Ovary (tissue), 7 donors: ENCODE measurements at regions not wholly inside any gene's neighbourhood (a gene's known extent, or its start where the extent isn't known, plus 50 kb on each side); places are given as distances from the start of the nearest gene placed in this dataset.

Source experiments
- DNase-seq, 5 donors: peaks; one replicate each; pipeline ENCODE4 v3.0.0-alpha.2; 2019 to 2020
- H3K27ac ChIP-seq, 2 donors: fragments of 200-600 bp; one replicate each; pipeline versions ENCODE4 v1.5.1 to v1.8.0; 2019 to 2022
- H3K27me3 ChIP-seq: fragments of 200-600 bp; one replicate; pipeline ENCODE4 v1.8.0; 2022
- H3K36me3 ChIP-seq: fragments of 200-600 bp; sonication (generic); one replicate; pipeline ENCODE4 v1.5.1; 2019
- H3K4me1 ChIP-seq: one replicate; pipeline ENCODE4 v1.8.1; 2013; ENCODE audit warnings: mild to moderate bottlenecking, moderate library complexity; ENCODE audit not compliant: insufficient read depth
- H3K4me3 ChIP-seq: fragments of 200-600 bp; sonication (generic); one replicate; pipeline ENCODE4 v1.5.1; 2017
- H3K9me3 ChIP-seq, 2 donors: fragments of 200-600 bp in 1 of 2; sonication (generic) in 1 of 2; one replicate each; pipeline versions ENCODE4 v1.5.1 to v1.8.1; 2013 to 2019; ENCODE audit warnings: mild to moderate bottlenecking in 1 of 2, moderate library complexity in 1 of 2
- EP300 ChIP-seq: sonication (generic); formaldehyde crosslinking; IDR thresholded peaks from one replicate; pipeline ENCODE4 v1.6.1; 2017; ENCODE audit warnings: antibody characterized with exemption
- POLR2A ChIP-seq: fragments of 450-650 bp; IDR thresholded peaks from one replicate; pipeline ENCODE4 v1.6.1; 2017; ENCODE audit warnings: antibody characterized with exemption, mild to moderate bottlenecking, moderate library complexity
- WGBS, 3 donors: extraction: QIAGEN DNeasy Blood & Tissue Kit in 1 of 3; methylation state at CpG; one replicate each; pipeline versions ENCODE4 v1.1.5 to v1.1.7; 2013 to 2017; 5-methylcytosine and 5-hydroxymethylcytosine counted together
- intact Hi-C, 4 donors: fragments of 100-400 bp; cut with DNase I; formaldehyde crosslinking; loops; one replicate each; pipeline versions ENCODE4 v1.11.0 to v1.15.1; 2022 to 2023
- TF ChIP-seq, protein P1 (sequence below), 3 donors: fragments of 450-650 bp in 2 of 3; fragments of 200-600 bp in 1 of 3; IDR thresholded peaks; one replicate each; pipeline versions ENCODE4 v1.5.1 to v1.8.0; 2016 to 2022; ENCODE audit warnings: antibody characterized with exemption in 3 of 3, mild to moderate bottlenecking in 1 of 3
- donor health status: DM: no; HTN: no; CAD: no; lungs with moderate emphysema.
- donor health status: DM: no; HTN: no; CAD: no.
- donor health status: Bipolar disorder and iron deficiency.
- donor health status: DM: no; HTN: no; CAD: no.
- donor health status: DM: yes; HTN: yes; CAD: no.

DNA sequence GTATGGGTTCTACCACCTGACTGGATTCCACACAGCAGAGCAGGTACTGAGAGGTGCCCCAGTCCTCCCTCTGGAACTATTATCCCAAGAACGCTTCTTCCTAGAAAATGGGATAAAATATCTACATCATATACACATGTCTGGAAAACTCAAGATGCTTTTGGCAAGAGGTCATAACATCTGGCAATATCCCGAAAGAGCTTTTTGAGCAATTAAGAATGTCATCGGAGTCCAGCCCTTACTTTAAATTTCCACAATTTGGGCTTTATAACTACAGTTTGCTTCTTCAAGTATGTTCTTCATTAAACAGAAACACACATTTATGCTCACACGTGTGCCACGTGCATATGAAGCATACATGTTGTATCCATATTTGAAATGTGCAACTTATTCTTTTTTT, 365.9 kb upstream of the THBS1 start:
- TF ChIP-seq, protein P1, sequence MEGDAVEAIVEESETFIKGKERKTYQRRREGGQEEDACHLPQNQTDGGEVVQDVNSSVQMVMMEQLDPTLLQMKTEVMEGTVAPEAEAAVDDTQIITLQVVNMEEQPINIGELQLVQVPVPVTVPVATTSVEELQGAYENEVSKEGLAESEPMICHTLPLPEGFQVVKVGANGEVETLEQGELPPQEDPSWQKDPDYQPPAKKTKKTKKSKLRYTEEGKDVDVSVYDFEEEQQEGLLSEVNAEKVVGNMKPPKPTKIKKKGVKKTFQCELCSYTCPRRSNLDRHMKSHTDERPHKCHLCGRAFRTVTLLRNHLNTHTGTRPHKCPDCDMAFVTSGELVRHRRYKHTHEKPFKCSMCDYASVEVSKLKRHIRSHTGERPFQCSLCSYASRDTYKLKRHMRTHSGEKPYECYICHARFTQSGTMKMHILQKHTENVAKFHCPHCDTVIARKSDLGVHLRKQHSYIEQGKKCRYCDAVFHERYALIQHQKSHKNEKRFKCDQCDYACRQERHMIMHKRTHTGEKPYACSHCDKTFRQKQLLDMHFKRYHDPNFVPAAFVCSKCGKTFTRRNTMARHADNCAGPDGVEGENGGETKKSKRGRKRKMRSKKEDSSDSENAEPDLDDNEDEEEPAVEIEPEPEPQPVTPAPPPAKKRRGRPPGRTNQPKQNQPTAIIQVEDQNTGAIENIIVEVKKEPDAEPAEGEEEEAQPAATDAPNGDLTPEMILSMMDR (IDR thresholded peaks at IDR 0.05), result no peak
- TF ChIP-seq POLR2A (no peak), EP300 (no peak)
- H3K4me1 ChIP-seq, result no peaks in the 10 kb centered on the region
- WGBS, 3 donors, result 84 to 93% (median 90%) methylated on average over 5 of the region's 5 CpGs
- no peak overlapping the region for H3K27ac ChIP-seq
- no peaks in the 10 kb centered on the region for H3K36me3 ChIP-seq
- intact Hi-C loops, result no loop called here
- no peaks in the 10 kb centered on the region for H3K9me3 ChIP-seq
- no peak for DNase-seq
- H3K27me3 ChIP-seq, result no peaks in the 10 kb centered on the region
- no peak overlapping the region for H3K4me3 ChIP-seq

DNA sequence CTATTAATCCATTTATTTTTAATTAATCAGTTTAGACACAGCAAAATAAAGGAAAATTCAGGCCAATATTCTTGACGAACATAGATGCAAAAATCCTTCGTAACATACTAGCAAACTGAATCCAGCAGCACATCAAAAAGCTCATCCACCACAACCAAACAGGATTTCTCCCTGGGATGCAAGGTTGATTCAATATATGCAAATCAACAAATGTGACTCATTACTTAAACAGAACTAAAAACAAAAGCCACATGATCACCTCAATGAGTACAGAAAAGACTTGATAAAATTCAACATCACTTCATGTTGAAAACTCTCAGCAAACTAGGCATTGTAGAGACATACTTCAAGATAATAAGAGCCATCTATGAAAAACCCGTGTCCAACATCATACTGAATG, 364.1 kb upstream of the THBS1 start:
- no peaks in the 10 kb centered on the region for H3K27me3 ChIP-seq
- intact Hi-C loops, result no loop called here
- no peaks in the 10 kb centered on the region for H3K4me1 ChIP-seq
- H3K36me3 ChIP-seq, result no peaks in the 10 kb centered on the region
- H3K9me3 ChIP-seq, result no peaks in the 10 kb centered on the region
- H3K4me3 ChIP-seq, result no peak overlapping the region
- no peak overlapping the region for H3K27ac ChIP-seq
- no peak for TF ChIP-seq POLR2A
- TF ChIP-seq, protein P1 (IDR thresholded peaks at IDR 0.05), result no peak
- no peak for TF ChIP-seq EP300
- 94 to 99% (median 98%) methylated on average over 3 of the region's 3 CpGs for WGBS, 3 donors
- DNase-seq, result no peak

DNA sequence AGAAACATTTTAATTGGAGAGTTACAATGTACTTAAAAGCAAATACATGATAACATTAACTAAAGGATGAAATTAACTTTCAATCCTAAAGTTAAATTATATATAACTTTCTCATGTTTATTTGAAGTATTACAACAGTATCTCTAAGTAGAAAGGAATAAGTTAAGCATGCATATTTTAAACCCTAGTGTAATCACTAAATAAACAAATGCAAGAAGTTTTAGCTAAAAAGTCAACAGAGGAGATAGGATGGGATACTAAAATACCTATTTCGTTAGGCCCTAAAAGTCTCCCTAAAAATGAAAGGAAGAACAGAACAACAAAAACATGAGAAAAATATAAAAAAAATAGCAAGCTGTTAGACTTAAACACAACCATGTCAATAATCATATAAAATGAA, 361.3 kb upstream of the THBS1 start:
- Histone ChIP-seq H3K27ac (no peak overlapping the region), H3K4me3 (no peak overlapping the region), H3K9me3 (no peaks in the 10 kb centered on the region), H3K36me3 (no peaks in the 10 kb centered on the region), H3K27me3 (no peaks in the 10 kb centered on the region), H3K4me1 (no peaks in the 10 kb centered on the region)
- no peak for DNase-seq
- intact Hi-C loops, result no loop called here
- TF ChIP-seq EP300 (no peak), POLR2A (no peak)
- TF ChIP-seq, protein P1 (IDR thresholded peaks at IDR 0.05), result no peak
- WGBS, 3 donors, result 38 to 59% (median 46%) methylated on average over 1 of the region's 1 CpG

DNA sequence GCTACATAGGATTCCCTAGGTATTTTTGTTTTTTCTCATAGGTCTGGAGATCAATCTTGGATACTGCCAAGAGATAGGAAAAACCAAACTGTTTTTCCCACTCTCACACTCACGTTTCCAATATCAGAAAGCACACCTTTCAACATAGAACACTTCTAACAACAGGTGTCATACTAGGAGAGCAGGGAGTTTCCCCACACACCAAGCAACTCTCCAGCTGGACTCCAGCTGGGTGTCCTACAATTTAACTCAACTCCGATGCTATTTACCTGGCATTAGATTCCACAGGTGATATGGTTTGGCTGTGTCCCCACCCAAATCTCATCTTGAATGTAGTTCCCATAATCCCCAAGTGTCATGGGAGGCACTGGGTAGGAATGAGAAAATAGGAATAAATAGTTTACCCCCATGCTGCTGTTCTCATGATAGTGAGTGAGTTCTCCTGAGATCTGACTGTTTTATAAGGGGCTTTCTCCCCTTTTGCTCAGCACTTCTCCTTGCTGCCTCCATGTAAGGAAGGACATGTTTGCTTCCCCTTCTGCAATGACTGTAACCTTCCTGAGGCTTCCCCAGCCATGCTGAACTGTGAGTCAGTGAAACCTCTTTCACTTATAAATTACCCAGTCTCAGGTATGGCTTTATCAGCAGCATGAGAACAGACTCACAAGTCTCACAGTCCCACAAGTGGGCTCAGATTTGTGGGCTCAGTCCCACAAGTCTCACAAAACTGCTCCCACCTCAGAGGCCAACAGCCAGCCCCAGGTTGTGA, 354.5 kb upstream of the THBS1 start:
- no peaks in the 10 kb centered on the region for H3K36me3 ChIP-seq
- no peak overlapping the region for H3K4me3 ChIP-seq
- intact Hi-C loops, result no loop called here
- no peak for DNase-seq
- 77 to 92% (median 77%) methylated on average over 2 of the region's 2 CpGs for WGBS, 3 donors
- H3K27me3 ChIP-seq, result no peaks in the 10 kb centered on the region
- H3K27ac ChIP-seq, result no peak overlapping the region
- no peaks in the 10 kb centered on the region for H3K9me3 ChIP-seq
- TF ChIP-seq EP300, result no peak
- TF ChIP-seq, protein P1 (IDR thresholded peaks at IDR 0.05), result no peak
- TF ChIP-seq POLR2A, result no peak
- no peaks in the 10 kb centered on the region for H3K4me1 ChIP-seq
